NCI-H226 (cell line): ENCODE measurements at regions not wholly inside any gene's neighbourhood (a gene's known extent, or its start where the extent isn't known, plus 50 kb on each side); places are given as distances from the start of the nearest gene placed in this dataset.
A peak's percentile ranks its signal among the peaks of the same experiment; 100 is the strongest.
"Not testable (repeated sequence)": the region's sequence is repeated elsewhere in the genome, so short reads cannot be mapped to it uniquely, and the experiment has no call there.

Experiments used
- DNase-seq: peaks from one replicate; pipeline ENCODE4 v3.0.0-alpha.2; 2015

GRCh38 chr6:159522877-159523547 is 170.0 kb downstream of the SOD2 start:
- DNase-seq: no peak

- no peak for DNase-seq
Measured at GRCh38 chr6:159521962-159522361, 171.1 kb downstream of the SOD2 start.

GRCh38 chr6:159520002-159520401 is 173.0 kb downstream of the SOD2 start:
- DNase-seq: no peak

GRCh38 chr6:159515811-159516210 is 177.2 kb downstream of the SOD2 start:
- not testable (repeated sequence) for DNase-seq

- no peak for DNase-seq
Measured at GRCh38 chr6:159513914-159514313, 179.1 kb downstream of the SOD2 start.

GRCh38 chr6:159513074-159513720 is 179.8 kb downstream of the SOD2 start:
- no peak for DNase-seq

- no peak for DNase-seq
Measured at GRCh38 chr6:159512571-159512970, 180.5 kb downstream of the SOD2 start.

- DNase-seq: no peak
Measured at GRCh38 chr6:159512104-159512503, 180.9 kb downstream of the SOD2 start.

- no peak for DNase-seq
Measured at GRCh38 chr6:159510141-159510540, 182.9 kb downstream of the SOD2 start.

GRCh38 chr6:159508931-159509330 is 184.1 kb downstream of the SOD2 start:
- no peak for DNase-seq

GRCh38 chr6:159506048-159506447 is 187.0 kb downstream of the SOD2 start:
- DNase-seq: no peak

GRCh38 chr6:159505140-159505922 is 187.7 kb downstream of the SOD2 start:
- DNase-seq: no peak

GRCh38 chr6:159501558-159501957 is 191.5 kb downstream of the SOD2 start:
- no peak for DNase-seq

- no peak for DNase-seq
Measured at GRCh38 chr6:159499034-159499433, 194.0 kb downstream of the SOD2 start.

- no peak for DNase-seq
Measured at GRCh38 chr6:159494586-159494972, 198.5 kb downstream of the SOD2 start.

- DNase-seq: no peak
Measured at GRCh38 chr6:159493898-159494585, 199.0 kb downstream of the SOD2 start.

GRCh38 chr6:159493231-159493897 is 199.7 kb downstream of the SOD2 start:
- DNase-seq: no peak

- no peak for DNase-seq
Measured at GRCh38 chr6:159490298-159490937, 202.6 kb downstream of the SOD2 start.

- DNase-seq: peak; percentile 25
Measured at GRCh38 chr6:159487636-159488035, 205.4 kb downstream of the SOD2 start.

GRCh38 chr6:159483259-159483658 is 209.8 kb downstream of the SOD2 start:
- DNase-seq: no peak

- no peak for DNase-seq
Measured at GRCh38 chr6:159481897-159482296, 211.1 kb downstream of the SOD2 start.

GRCh38 chr6:159480471-159480870 is 212.6 kb downstream of the SOD2 start:
- DNase-seq: no peak
